GM15510 (cell line): ENCODE measurements at regions not wholly inside any gene's neighbourhood (a gene's known extent, or its start where the extent isn't known, plus 50 kb on each side); places are given as distances from the start of the nearest gene placed in this dataset.

ENCODE experiments used
- POLR2A ChIP-seq: IDR thresholded peaks from 3 replicates; pipeline ENCODE4 v1.6.1; 2011; ENCODE audit warnings: borderline replicate concordance; ENCODE audit not compliant: insufficient read length; ENCODE audit errors: extremely low read depth

DNA sequence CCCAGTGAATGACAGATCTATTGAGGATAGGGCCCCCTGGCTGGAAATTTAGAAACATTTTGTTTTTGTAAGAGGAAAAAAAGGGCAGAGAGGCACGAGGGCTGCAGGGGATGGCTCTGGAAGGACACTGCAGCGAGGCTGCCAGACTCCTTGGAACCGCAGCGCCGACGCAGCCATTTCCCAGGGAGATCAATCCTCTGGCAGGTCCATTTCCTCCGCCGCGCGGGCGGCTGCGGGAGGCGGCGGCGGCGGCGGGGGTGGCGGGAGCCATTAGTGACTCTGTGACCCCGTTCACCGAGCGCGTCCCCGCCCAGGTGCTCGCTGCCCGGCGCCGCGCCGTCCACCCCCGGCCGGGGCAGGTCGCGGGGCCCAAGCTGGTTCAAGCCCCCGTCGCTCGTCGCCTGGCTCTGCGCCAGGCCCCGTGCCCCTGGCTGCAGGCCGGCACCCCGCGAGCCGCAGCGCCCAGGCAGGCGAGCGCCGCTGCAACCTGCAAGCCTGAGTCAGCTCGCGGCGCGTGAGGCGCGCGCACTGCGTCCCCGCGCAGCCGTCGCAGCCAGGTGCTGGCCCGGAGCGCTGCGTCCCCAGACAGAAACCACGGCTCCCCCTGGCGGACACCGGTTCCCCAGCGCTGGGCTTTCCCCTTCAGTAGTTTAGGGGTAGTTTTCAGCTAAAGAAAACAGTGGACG, 192.6 kb downstream of the KATNAL1 start:
- peak; percentile 58 for TF ChIP-seq POLR2A

DNA sequence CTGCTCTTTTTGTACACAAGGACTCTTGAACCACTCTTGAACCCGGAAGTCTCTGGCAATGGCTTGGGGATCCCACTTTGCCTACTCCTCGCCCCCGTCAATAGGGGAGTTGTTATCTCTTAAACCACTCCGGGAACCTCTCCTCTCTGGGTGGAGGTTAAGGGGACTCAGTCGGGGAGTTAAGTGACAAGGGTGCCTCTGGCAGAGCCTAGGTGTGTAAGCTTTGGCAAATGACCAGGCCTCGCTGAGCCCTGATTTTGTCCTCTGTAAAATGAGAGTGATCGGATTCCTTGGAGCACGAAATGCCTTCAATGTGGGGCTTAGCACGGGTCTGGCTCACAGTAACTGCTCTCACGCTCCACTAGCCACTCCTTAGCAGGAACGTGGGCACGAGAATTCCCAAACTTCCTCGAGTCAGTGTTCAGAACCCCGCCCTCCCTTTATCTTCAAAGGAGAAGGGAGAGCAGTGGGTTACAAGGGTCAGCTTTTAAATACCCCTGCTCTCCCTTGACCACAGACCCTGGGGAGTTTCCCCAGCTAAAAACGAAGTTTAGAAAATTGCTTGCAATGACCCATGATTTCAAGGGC, 193.3 kb downstream of the KATNAL1 start:
- TF ChIP-seq POLR2A, result no peak

DNA sequence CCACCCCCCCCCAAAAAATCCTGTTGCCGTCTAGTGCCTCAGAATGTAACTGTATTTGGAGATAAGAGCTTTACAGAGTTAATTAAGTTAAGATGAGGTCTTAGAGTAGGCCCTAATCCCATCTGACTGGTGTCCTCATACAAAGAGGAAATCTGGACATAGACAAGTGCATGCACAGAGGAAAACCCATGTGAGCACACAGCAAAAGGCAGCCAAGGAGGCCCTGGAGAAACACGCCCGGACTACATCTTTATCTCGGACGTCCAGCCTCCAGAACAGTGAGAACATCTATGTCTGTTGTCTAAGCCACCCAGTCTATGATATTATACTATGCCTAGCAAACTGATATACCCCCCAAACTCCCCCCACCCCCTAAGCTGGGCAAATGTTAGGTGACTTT, 193.8 kb downstream of the KATNAL1 start:
- TF ChIP-seq POLR2A, result no peak

DNA sequence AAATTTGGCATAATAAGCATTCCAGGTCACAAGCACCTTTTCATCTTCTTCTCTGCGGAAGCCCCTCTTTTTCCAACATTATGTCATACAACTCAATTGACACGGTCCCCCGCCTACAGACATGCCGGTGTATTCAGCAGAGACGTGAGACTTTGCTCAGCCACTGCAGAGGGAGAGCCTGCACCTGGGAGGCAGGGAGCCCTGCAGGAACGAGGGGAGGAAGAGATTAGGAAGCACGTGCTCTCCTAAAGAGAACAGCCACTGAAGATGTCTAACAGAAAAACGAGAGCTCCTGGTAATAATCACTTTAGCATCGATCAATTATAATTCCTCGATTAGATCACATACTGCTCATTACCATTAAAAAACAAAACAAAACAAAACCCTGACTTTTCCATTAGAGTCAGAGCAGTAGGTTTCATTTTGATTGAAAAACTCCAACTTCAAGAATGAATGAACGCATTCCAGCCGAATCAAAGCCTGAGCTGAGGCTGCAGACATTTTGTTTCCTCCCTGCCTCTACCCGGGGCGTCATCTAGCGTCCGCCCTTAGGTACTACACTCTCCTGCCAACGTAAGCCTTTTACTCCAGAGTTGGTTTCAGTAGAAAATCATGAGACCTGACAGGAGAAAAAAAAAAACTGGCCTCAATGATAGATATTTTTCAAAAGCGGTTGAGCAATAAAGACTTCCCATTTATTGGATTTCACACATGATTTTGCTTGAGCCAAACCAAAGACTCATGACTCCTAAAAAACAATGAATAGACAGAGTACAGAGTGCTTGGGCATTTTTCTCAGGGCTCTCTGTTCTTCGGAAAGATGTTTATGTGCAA, 194.5 kb downstream of the KATNAL1 start:
- TF ChIP-seq POLR2A, result no peak

DNA sequence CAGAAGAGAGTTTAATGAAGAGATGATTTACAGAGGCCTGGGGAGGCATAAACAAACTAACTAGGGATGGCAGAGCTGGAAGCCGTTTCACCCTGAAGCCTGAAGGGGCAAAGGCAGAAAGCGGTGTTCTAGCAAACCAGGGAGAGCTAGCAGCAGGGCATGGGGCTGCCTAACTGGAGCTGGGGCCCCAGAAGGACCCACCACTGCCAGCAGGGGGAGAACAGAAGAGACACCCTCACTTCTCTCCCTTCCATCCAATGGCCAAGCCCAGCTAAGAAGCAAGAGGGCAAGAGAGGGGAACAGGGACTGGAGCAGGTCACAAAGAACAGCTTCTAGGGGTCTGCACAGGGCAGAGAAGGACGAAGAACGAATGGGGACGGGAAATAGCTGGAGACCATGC, 195.5 kb downstream of the KATNAL1 start:
- no peak for TF ChIP-seq POLR2A

DNA sequence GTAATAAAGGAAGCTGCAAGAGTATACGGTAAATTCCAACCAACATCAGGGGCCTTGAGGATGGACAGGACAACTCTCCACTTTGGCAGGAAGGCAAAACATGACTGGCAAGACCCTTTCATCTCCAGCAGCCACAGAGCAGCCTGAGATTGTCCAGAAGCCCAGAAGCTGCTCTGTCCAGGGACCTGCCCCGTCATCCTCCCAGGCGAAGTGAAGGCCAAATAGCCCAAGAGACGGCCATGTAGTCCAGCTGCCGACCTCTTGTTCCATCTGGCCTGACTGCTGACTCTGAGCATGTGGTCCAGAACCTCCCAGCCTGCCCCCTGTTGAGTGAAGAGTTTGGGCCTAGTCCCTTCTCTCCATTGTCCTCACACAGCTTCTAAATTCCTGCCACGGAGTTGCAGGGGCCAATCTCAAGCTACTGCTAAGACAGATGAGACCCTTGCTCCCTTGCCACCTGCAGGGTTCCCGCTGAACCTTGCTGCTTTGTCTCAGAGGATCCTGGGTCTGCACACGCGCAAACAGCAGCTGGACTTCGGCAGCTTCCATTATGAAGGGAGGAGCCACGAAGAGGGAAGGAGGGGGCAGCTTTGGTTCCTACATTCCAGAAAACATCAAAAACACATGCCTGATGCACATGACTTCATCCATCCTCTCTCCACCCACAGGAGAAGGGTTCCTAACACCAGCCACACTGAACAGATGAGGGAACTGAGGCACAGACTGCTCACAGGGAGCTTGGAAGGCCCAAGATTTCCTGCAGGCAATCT, 196.9 kb downstream of the KATNAL1 start:
- TF ChIP-seq POLR2A, result no peak

DNA sequence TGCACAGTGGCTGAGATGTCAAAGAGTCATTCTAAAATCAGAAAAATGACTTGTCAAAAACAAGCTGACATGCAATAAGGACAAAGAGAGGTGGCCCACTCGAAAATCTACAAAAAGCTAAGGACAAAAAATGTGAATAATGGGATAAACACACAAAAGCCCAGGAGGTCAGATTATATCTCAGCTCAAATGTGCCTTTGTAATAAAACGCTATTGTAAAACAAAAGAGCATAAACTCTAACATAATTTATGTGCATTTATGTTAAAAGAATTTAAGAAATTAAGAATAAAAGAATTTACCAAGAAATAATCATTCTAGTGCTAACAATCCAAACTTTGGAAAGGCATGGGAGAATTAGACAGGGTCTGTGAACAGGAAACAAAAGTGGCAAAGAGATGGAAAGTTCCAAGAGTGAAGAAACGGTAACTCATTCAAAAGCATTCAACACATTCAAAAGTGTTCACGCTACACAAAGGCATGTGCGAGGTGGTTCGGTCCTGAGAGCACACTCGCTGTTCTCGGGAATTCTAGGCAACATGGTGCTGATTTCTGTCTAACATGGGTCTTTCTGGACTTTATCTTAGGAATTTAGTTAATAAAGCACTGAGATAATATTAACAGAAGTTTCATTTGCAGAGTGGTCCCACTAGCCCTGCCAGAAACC, 197.7 kb downstream of the KATNAL1 start:
- TF ChIP-seq POLR2A, result no peak

DNA sequence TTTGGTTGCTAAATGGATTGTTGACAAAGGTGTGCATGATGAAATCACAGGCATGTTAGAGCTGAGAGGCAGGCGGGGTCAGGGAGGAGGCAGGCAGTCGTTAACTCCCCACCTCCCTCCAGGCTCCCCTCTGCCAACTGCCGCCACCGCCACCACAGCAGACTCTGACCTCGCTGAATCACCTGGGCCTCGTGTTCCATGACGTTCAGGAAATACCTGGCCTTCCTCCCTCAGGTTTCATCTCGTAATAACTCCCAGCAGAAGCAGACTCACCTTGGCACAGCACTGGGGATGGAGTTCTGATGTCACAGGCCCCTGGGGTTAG, 198.5 kb downstream of the KATNAL1 start:
- no peak for TF ChIP-seq POLR2A

DNA sequence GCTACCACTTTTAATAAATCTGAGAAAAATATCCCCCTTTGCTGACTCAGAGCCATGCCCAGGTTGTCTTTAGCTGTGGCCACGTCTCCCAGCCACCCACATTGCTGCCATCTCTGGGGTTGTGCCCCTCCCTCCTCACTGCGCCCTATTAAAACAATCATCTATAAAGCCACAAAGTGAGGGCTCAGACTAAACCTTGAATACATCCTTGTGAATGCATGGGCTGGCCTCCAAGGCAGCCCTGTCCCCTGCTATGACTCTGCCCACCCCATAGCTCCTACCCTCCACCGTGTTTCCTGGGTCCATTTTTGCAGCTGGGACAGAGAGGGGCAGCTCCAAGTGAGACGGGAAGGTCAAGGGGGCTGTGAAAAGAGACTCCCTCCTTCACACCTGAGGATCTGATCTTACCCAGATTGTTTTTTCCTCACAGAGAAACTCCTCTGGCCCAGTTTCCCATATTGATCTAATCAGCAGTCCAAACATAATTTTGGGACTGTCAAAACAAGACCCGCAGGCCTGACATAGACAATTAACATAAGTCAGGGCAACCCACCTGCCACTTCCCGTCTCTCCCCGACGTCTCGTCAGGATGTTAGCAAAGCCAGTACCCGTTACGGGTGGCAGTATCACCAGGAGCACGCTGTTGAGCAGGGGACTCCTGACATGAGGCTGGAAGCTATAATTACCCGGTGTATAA, 199.0 kb downstream of the KATNAL1 start:
- no peak for TF ChIP-seq POLR2A

DNA sequence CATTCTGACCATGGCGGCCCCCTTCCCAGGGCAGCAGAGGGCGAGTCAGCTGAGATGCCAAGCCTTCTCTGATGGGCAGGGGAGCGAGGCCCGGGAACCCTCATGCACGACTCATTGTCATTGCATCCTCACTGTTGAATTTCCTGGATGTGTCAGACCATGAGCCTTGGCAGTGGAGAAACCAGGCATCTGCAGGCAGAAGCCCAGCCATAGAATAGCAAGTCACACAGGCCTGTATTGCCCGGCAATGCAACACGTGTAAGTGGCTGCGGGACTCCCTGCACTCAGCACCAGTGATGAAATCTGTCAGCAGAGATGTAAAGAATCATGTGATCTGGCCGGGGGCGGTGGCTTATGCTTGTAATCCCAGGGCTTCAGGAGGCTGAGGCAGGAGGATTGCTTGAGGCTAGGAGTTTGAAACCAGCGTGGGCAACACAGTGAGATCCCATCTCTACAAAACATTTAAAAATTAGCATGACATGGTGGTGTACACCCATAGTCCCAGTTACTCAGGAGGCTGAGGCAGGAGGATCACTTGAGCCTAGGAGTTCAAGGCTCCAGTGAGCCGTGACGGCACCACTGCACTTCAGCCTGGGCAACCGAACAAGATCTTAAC, 199.7 kb downstream of the KATNAL1 start:
- no peak for TF ChIP-seq POLR2A

DNA sequence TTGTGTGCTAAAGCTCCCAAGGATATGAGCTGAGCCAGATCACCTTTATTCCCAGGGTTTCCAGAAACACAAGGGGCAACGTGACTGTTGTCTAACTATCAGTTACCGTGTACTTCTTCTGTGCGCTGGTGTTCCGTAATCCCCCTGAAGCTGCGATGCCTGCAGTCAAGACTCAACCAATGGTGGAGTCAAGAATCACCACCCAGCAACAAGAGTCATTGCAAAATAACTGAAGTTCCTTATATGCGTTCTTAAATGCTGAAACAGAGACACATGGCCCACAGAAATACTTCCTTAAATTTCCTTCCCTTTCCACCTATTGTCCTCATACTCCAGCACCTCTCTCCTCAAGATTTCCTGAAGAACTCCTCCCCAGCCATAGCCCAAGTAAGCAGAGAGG, 200.2 kb downstream of the KATNAL1 start:
- TF ChIP-seq POLR2A, result no peak

DNA sequence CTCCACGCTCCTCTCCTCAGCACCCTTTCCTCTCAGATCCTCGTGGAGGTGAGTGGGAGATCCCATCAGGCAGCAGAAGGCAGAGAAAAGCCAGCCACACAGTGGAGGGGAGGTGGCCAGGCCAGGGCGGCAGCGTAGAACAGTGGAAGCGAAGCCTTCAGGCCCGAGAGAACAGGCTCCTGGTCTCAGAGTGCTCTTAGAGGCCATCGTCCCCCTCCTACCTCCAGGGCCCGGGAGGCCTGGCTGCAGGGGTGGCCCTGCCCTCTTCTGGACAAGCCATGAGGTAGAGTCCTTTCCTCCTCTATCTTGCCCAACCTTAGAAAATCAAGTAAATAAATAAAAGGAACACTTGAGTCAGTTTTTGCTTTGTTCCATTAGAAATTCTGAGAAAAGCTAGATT, 202.0 kb downstream of the KATNAL1 start:
- TF ChIP-seq POLR2A, result no peak

DNA sequence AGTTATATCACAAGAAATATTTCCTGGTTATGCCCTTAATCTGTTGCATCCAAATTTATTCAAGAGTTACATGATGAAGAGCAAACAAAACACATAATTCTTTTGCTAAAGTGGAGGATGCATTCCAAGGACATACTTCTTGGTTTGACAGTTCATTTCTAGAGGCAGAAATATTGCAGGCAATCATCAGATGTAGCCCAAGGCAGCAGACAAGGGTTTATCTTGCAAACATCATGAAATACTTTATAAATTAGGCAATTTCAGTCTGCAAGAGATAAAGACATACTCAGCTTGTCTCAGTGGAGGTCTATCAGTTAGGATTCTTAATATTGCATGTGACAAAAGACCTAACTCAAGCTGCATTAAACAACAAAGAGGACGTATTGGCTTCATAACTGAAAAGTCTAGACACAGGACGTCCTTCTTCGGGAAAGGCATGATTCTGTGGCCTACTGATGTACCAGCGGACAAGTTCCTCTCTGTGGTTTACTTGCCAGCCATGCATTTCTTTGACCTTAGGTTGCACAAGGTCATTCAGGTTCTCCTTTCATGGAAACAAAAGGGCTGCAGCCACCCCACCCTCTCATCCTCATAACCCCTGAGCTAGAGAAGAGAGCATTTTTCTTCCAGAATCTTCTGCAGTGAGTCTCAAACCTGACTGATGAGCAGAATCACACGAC, 204.1 kb downstream of the KATNAL1 start:
- no peak for TF ChIP-seq POLR2A
